ENCODE measurements at regions not wholly inside any gene's neighbourhood (a gene's known extent, or its start where the extent isn't known, plus 50 kb on each side); places are given as distances from the start of the nearest gene placed in this dataset.

- no peaks in the 10 kb centered on the region for H3K9me3 Mint-ChIP-seq (ENCODE audit: low read depth)
- TF ChIP-seq, protein P1, sequence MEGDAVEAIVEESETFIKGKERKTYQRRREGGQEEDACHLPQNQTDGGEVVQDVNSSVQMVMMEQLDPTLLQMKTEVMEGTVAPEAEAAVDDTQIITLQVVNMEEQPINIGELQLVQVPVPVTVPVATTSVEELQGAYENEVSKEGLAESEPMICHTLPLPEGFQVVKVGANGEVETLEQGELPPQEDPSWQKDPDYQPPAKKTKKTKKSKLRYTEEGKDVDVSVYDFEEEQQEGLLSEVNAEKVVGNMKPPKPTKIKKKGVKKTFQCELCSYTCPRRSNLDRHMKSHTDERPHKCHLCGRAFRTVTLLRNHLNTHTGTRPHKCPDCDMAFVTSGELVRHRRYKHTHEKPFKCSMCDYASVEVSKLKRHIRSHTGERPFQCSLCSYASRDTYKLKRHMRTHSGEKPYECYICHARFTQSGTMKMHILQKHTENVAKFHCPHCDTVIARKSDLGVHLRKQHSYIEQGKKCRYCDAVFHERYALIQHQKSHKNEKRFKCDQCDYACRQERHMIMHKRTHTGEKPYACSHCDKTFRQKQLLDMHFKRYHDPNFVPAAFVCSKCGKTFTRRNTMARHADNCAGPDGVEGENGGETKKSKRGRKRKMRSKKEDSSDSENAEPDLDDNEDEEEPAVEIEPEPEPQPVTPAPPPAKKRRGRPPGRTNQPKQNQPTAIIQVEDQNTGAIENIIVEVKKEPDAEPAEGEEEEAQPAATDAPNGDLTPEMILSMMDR (IDR thresholded peaks at IDR 0.05; ENCODE audit: unreplicated experiment) = no peak
- DNase-seq (ENCODE audit: low spot score, unreplicated experiment) = no peak
- no peak overlapping the region for H3K27ac Mint-ChIP-seq
- no peaks in the 10 kb centered on the region for H3K36me3 Mint-ChIP-seq (ENCODE audit: insufficient read depth)
- H3K4me3 Mint-ChIP-seq (ENCODE audit: low read depth) = no peak overlapping the region
- no peaks in the 10 kb centered on the region for H3K27me3 Mint-ChIP-seq
- H3K4me1 Mint-ChIP-seq (ENCODE audit: low read depth) = no peaks in the 10 kb centered on the region
Measured at GRCh38 chr12:87930033-87930432, 99.2 kb downstream of the C12orf50 start.

DNA sequence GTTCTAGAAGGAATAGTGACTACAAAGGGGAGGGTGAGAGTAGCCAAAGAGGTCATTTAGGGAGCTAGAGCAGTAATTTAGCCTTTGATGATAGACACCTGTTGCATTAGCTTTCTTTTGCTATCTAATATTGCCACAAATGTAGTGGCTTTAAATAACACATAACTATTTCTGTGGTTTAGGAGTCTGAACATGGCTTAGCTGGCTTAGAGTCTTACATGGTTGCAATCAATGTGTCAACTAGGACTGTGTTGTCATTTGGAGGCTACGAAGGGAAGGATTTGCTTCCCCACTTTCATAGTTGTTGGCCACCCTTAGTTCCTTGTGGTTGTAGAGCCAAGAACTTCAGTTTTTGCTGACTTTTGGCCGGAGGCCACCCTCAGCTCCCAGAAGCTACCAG is 99.9 kb downstream of the C12orf50 start:
- Mint-ChIP-seq H3K4me1 (ENCODE audit: low read depth) (peaks cover 2% of the 10 kb centered on the region), H3K4me3 (ENCODE audit: low read depth) (no peak overlapping the region), H3K27ac (no peak overlapping the region), H3K27me3 (no peaks in the 10 kb centered on the region), H3K36me3 (ENCODE audit: insufficient read depth) (no peaks in the 10 kb centered on the region), H3K9me3 (ENCODE audit: low read depth) (no peaks in the 10 kb centered on the region)
- TF ChIP-seq, protein P1 (IDR thresholded peaks at IDR 0.05; ENCODE audit: unreplicated experiment) = no peak
- DNase-seq (ENCODE audit: low spot score, unreplicated experiment) = no peak

DNA sequence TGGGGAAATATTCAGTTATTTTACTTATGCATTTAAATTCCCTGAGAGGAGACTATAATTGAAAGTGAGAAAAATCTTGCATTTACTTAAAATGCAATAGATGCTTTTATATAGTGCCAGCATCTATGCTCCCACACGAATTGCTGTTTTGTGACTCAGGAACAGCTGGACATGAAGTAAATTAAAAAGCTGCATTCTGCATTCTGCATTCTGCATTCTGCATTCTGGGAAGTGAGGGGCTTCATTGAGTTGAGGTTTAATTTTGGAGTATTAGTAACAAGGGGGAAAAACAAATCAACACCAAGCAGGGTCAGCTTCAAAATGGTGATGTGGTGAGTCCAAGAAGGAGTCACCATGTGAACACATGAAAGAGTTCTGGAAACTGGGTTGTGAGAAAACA is 101.2 kb downstream of the C12orf50 start:
- Mint-ChIP-seq H3K27ac (no peak overlapping the region), H3K27me3 (no peaks in the 10 kb centered on the region), H3K9me3 (ENCODE audit: low read depth) (no peaks in the 10 kb centered on the region), H3K4me1 (ENCODE audit: low read depth) (peaks cover 2% of the 10 kb centered on the region), H3K36me3 (ENCODE audit: insufficient read depth) (no peaks in the 10 kb centered on the region), H3K4me3 (ENCODE audit: low read depth) (no peak overlapping the region)
- TF ChIP-seq, protein P1 (IDR thresholded peaks at IDR 0.05; ENCODE audit: unreplicated experiment) = no peak
- no peak for DNase-seq (ENCODE audit: low spot score, unreplicated experiment)

DNA sequence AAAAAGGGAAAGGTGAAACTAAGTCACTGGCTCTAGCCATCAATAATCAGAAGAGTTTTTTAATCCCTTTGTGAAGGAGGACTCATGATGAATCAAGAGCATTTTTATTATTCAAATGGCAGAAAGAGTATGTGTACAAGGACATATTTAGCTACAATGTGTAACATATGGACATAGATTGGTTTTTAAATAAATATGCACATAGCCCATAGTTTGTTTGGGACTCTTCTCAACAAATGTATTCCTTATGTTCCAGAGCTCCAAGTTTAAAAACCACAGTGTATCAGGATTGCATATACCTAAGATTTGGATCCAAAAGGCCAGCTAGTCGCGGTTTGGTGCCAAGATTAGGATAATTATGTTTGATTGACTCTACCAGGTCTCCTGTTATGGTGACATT is 104.2 kb downstream of the C12orf50 start:
- Mint-ChIP-seq H3K27ac (no peak overlapping the region), H3K36me3 (ENCODE audit: insufficient read depth) (no peaks in the 10 kb centered on the region), H3K4me3 (ENCODE audit: low read depth) (no peak overlapping the region), H3K4me1 (ENCODE audit: low read depth) (peaks cover 2% of the 10 kb centered on the region), H3K27me3 (no peaks in the 10 kb centered on the region), H3K9me3 (ENCODE audit: low read depth) (no peaks in the 10 kb centered on the region)
- TF ChIP-seq, protein P1 (IDR thresholded peaks at IDR 0.05; ENCODE audit: unreplicated experiment) = no peak
- DNase-seq (ENCODE audit: low spot score, unreplicated experiment) = no peak

- Mint-ChIP-seq H3K9me3 (ENCODE audit: low read depth) (no peaks in the 10 kb centered on the region), H3K27ac (no peak overlapping the region), H3K4me1 (ENCODE audit: low read depth) (peaks cover 2% of the 10 kb centered on the region), H3K4me3 (ENCODE audit: low read depth) (no peak overlapping the region), H3K36me3 (ENCODE audit: insufficient read depth) (no peaks in the 10 kb centered on the region), H3K27me3 (no peaks in the 10 kb centered on the region)
- DNase-seq (ENCODE audit: low spot score, unreplicated experiment) = no peak
- TF ChIP-seq, protein P1 (IDR thresholded peaks at IDR 0.05; ENCODE audit: unreplicated experiment) = no peak
Measured at GRCh38 chr12:87924149-87924548, 105.1 kb downstream of the C12orf50 start.
